MM.1S (cell line): ENCODE measurements at regions not wholly inside any gene's neighbourhood (a gene's known extent, or its start where the extent isn't known, plus 50 kb on each side); places are given as distances from the start of the nearest gene placed in this dataset.

Experiments used
- CTCF ChIP-seq: fragments of 300-600 bp; sonication (generic); IDR thresholded peaks from 2 replicates; pipeline ENCODE4 v1.5.1; 2016; ENCODE audit warnings: antibody characterized with exemption, low read length, mixed read lengths
- EZH2phosphoT487 ChIP-seq: fragments of 300-600 bp; sonication (generic); IDR thresholded peaks from 2 replicates; pipeline ENCODE4 v1.6.1; 2018; ENCODE audit warnings: antibody characterized with exemption, low read length

GRCh38 chr9:117929868-117930267 lies 225.7 kb downstream of the TLR4 start:
- no peak for TF ChIP-seq CTCF
- no peak for TF ChIP-seq EZH2phosphoT487
